GDM1 (cell line): ENCODE measurements at regions not wholly inside any gene's neighbourhood (a gene's known extent, or its start where the extent isn't known, plus 50 kb on each side); places are given as distances from the start of the nearest gene placed in this dataset.

Source experiments
- DNase-seq: peaks from one replicate; lab custom pipeline; 2025; lab: John Stamatoyannopoulos, UW

DNA sequence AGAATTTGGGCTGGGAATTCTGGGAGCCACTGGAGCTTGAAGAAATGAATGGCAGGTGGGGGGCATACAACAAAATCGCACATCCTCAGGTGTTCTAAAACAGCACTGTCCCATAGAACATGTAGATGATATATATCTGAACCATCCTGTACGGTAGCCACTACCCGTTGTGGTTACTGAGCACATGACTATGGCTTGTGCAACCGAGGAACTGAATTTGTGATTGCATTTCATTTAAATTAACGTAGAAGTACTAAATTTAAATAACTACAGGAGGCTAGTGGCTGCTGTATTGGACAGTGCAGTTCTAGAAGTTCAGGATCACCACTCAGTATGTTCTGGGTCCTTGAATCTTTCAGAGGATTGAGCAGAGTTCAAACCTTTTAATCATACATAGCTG is 172.4 kb downstream of the PHETA1 start:
- DNase-seq, result no peak

DNA sequence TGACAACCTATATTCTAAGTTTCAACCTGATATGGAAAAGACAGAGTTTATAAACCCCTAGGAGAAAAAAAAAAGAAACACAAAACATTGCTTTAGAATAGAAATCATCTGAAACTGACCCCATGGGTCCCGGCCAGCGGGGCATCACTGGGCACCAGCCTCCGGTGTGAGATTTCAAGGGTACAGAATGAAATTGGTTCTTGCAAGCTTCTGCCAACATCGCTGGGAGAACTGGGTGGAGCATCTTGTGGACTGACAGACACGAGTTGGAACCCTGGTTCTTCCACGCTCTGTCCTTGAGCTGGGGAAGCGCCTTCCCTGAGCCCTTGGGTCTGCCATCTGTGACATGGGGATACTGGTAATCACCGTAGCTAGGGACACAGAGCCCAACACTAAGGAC is 173.6 kb downstream of the PHETA1 start:
- DNase-seq, result no peak

DNA sequence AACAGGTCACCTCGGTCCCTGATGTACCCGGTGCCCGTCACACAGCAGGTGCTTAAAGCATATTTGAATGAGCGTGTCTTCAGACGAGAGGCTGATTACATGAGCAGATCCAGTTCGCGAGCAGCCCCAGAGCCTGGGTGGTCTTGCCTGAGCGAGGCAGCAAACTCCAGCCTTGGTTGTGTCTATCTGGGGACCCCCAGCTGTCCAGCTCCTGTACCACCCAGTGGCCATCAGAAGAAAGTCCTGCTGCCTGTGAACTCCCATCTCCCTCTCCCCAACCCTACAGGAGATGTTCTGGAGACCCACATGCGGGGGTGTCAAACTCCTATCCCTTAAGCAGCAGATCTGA is 174.2 kb downstream of the PHETA1 start:
- DNase-seq, result no peak

DNA sequence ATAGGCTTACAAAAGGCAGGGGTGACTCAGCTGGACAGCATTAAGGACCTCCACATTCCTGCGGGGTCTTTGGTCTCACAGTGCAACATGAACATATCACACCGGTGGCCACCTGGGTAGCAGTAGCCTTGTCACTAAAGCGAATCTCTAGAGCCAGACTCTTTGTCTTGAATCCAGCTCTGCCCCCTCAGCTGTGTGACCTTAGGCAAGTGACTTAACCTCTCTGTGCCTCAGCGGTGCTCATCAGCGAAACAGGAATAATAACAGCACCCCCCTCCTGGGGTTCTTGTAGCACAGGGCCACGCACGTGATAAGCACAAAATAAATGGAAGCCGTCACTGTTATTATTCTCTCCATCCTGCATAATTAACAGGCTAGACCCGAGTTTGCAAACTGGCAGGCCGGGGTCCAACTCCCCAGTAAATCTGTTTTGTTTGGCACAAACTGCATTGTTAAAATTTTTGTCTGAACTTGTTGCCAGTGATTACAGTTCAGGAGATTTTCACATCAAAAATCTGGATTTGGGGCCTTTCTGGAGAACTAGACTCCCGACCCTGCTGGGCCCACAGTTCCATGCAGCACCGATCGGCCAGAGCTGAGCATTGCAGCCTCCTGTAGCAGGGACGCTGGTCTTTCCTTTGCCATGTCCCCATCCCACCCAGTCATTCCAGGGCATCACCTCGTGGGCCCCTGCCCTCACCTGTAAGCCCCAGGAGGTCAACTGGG is 174.8 kb downstream of the PHETA1 start:
- no peak for DNase-seq

DNA sequence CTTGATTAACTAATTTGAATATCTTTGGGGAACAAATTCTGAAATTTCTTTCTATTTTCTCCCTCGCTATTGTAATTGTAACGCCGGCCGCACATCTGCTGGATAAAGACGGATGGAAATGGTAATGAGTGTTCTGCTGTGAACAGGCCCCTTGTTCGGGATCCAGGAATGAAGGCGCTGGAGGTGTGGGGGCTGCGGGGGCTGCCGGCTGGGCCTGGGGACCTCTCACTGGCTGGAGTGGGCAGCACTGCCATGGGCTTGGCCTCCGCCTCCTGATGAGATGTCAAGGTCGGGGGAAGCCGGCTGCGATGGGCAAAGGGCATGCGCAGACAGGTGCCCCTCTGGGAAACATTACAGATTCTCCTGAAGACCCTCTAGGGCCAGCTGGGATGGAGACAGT is 175.4 kb downstream of the PHETA1 start:
- no peak for DNase-seq

DNA sequence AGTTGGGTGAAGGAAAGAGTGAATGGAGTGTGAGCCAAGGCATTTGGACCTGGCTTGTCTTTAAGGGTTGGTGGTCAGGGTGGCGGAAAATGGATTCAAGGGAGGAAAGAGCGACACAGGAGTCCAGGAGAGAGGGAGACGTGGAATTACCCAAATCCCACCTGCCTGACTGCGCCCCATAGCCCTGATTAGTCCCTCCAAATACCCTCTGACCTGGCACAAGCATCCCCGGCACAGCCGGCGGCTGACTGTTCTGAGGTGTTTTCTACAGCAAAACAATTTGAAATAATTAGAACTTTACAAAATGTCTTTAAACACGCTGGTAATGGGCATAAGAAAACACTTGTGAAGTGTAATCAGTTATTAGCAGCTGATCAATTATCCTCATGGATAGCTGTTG is 175.8 kb downstream of the PHETA1 start:
- DNase-seq, result no peak

DNA sequence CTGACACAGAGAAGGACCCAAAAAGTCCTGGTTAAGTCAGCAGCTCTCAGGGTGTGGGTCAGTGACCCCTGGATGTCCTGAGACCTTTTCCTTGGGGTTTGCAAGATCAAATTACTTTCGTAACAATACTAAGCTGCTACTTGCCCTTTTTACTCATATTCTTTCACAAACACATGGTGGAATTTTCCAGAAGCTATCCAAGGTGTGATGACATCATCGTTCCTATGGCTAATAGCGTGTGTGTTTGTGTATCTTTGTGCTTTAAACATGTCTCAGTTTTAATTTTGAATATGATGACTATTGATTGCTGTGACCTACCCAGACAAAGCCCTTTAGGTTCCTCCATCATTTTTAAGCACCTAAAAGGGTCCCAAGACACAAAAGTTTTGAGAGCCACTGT is 176.2 kb downstream of the PHETA1 start:
- DNase-seq, result no peak

DNA sequence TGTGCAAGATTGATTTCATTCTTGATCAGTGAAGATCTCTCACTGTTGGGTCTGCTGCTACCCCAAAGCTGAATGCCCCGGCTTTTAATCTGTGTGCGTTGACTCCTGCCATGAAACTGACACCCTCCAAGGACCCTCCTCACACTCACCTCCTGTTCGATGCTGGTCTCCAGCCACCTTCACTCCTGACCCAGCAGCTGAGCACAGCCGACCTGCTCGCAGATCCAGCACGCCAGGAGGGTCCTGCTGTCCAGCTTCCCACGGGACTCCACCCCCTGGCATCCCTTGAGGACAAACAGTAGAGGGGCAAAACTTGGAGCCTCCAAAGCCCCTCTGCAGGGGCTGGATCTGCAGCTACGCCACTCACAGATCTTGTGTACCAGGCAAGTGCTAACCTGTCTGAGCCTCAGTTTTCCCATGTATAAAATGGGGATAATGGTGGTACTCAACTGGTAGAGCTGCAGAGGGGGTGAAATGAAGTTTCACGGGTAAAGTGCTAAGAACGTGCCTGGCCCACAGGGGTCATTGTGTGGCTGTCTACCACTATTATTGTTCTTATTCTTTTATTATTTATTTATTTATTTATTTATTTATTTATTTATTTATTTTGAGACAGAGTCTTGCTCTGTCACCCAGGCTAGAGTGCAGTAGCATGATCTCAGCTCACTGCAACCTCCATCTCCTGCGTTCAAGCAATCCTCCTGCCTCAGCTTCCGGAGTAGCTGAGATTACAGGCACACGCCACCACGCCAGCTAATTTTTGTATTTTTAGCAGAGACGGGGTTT is 178.0 kb downstream of the PHETA1 start:
- DNase-seq, result no peak

DNA sequence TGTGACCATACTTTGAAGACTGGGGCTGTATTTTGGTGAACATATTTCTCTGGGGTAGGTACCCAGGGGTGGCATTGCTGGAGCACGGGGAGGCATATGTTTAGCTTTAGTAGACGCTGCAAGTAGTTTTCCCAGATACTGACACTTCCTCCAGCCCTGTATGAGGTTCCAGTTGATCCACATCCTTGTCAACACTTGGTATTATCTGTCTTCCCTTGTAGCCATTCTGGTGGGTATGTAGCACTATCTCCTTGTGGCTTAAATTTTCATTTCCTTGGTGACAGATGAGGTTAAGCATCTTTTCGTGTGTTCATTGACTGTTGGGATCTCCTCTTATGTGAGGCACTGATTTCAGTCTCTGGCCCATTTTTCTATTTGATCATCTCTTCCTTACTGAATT is 179.1 kb downstream of the PHETA1 start:
- no peak for DNase-seq

DNA sequence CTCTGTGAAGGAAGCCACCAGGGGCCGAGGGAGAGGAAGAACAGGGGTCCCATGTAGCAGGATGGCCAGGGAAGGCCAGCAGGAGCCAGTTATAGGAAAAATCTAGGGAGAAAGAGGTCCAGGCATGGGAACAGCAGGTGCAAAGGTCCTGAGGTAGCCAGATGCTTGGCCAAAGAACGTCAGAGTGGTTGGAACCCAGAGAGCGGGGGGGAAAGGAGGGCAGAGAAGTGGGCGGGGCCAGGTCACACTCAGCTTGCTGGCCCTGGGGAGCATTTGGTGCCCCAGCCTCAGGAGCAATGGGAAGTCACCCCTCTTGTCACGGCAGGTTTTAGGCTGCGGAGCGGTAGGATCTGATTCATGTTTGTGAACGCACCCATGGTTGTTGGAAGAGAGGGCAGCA is 180.5 kb downstream of the PHETA1 start:
- no peak for DNase-seq

DNA sequence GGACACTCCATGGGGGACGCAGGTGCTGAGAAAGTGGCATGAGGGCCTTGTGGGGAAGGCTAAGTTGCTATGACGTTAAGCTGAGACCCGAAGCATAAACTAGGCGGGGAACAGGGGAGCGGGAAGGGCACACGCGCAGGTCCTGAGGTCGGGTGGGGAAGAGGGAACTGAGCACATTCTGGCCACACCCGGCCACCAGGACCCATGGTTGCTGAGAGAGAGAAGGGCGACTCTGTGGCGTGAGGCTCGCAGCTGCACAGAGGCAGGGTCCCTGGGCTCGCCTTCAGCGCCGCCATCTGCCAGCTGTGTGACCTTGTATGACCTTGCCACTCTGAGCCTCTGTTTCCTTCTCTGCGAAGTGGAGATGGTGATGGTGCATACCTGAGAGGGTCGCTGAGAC is 182.5 kb downstream of the PHETA1 start:
- no peak for DNase-seq

DNA sequence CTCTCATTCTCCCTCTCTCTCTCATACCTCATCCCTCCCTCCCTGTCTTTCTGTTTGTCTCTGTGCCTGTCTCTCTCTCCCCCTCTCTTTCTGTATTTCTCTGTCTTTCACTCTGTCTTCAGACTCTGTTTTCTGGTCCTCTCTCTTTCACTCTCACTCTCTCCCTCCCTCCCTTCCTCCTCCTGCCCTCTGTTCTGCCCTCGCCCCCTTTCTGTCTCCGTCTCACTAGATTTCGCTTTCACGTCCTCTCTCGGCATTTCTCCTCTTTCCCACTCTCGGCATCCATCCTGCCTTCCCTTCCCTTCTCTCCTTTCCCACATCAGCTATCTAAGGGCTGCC is 183.0 kb downstream of the PHETA1 start:
- DNase-seq, result no peak

DNA sequence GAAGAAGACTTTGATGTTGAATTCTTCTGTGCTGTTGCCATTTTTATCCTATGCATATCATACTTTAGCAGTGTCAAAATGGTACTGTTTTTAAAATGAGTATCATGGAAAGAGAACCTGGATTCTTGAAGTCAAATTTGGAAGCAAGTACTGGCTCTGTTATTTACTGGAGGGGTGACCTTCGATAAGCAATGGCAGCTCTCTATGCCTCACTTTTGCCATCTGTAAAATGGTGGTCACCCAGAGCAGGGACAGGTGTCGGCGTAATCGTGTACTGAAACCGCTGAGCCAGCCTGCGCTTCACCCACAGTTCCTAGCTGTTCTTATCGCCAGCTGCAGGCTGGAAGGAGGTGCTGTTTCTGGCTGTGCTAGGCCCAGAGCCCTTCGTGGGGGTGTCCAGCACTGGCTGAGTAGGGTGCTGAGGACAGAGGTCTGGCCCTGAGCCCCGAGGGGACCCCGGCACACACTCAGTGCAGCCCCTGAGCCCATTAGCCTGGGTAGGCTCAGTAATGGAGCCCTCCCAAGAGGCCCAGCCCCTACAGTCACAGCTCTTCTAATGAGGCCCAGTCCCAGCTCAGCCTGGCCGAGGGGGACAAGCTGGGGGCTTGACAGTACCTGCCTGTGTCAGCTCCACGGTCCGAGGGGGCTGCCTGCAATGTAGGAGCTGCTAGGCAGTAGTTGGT is 183.5 kb downstream of the PHETA1 start:
- no peak for DNase-seq

DNA sequence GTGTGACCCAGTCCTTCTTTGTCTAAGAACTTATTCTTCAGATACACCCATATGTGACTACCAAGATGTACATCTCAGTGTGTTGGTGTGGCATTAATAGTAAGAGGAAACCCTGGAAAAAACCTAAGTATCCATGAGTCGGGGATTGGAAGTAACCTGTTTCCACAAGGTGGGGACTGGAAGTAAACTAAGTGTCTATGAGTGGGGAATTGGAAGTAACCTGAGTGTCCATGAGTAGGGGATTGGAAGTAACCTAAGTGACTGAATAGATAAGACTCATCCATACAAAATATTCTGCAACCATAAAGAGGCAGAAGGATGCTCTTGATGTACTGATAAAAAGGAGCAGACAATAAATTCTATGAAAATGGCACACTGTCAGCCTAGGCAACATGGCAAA is 184.7 kb downstream of the PHETA1 start:
- no peak for DNase-seq

DNA sequence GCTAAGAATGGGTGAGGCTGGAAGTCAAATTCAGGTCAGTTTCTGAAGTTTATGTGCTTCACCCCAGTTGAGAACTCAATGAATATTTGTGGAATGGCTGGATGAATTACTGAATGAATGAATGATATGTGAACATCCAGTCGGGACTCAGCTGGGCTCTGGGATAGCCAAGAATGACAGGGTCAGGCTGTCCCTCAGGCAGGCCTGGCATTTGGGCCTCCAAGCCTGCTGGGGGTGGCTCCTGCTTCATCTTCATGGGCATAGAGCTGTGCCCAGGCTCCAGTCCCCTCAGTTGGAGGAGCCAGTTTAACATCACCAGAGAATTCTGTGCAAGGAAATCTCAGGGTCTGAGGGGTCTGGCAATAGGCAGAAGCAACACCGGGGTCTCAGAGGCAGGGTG is 185.8 kb downstream of the PHETA1 start:
- no peak for DNase-seq

DNA sequence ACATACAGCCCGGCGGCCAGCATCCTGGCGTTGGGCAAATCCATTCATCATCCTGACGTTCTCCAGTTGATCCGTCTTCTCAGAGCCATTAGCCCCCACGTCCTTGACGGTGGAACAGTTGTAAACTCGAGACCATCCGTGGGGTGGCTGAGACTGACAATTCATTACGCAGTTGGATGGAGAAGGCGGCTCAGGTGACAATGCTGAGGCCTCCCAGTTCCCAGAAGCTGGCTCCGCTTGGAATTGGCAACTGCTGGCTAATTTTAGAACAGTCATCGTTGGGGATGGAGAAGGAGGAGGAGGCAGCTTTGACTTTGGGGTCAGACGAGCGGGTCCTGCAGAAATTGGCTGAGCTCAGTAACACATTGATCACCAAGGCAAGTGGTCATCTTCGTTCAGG is 186.5 kb downstream of the PHETA1 start:
- no peak for DNase-seq

DNA sequence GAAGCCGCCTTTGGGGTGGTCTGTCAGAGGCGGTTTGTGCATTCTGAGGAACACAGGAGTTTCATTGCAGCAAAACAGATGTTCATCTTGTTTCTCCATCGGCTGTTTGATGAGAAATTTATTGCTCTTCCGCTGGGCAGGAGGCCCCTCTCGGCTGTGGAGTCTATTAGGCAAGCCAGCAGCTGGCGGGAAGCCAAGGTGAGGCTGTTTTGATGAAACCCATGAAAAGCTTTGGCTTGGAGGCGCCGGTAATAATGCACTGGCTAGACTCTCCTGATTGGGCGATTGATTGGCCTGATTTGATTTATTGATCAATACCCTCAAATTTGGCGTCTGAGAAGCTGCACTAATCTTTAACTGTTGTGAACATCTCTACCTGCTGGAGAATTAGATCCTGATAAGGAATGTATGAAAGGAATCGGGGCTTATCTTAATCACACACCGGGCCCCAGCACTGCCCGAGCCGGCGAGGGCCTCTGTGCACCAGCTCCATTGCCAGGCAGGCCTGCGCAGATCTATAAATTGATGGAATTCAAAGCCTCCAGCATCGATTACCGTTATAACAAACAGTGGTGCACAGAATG is 187.7 kb downstream of the PHETA1 start:
- DNase-seq, result no peak

DNA sequence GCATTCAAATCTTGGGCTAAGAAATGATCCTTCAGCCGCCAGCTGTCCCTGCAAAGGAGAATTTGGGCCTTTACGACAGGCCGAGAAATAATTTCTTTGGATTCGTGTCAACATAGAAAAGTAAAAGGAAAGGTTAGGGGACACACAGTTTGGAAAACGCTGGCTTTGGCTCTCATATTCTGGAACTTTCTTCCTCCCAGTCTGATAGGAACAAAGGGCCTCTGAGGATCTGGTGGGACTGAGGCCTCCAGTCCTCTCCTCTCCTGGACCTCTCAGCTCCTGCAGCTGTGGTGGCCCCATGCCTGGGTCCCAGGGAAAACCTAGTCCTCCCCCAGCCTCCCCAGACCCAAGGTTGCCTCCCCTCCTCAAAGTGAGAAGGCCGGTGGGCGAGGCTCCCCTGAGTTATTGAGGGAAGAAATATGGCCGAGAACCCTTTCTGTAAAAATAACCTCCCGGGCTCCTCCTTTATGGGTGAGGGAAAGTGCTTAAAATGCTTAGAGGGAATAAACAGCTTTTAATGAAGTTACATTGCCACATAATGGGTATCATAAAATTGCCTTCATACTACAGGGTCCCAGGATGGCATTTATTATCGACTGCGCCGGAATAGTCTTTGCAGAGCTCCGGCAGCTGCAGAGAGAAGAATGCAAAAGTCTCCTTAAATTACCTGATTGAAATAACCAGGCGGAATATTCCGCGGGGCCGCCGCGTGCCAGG is 188.3 kb downstream of the PHETA1 start:
- DNase-seq, result no peak

DNA sequence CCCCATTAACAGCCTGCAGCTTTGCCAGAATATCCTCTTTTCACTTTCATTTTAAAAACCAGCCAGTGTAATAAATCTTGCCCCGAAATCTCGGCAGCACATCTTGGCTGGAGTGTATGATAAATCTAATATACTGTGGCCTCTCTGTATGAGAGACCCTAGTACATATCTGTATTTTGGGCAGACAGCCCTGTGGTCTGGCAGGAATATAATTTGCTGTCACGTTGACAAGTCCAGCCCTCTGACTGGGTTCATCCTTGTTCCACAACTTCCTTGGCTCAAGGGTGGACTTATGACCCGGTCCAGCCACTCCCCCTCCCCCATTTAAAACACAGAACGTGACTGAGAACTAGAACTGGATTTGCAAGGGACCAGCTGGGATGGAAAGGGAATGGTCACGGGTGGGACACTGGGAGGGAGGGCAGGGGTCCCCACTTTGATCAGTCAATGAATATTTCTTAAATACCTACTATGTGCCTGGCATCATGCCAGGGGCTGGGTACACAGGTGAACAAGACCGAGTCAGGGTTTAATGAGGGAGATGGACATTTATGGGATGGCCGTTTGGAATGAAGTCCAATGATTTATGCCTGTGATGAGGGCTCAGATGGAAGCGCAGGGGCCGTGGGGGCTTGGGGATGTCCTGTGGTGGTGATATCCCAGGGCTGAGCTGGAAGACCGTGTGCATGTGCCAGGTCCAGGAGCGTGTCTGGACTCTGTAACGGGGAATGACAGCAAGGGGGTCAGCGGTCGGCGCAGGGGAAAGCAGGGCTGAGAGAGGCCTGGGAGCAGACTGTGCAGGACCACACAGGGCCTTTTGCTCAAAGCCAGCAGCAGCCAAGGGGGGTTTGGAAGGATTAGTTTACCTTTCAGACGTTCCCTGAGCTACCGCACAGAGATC is 190.5 kb downstream of the PHETA1 start:
- no peak for DNase-seq

DNA sequence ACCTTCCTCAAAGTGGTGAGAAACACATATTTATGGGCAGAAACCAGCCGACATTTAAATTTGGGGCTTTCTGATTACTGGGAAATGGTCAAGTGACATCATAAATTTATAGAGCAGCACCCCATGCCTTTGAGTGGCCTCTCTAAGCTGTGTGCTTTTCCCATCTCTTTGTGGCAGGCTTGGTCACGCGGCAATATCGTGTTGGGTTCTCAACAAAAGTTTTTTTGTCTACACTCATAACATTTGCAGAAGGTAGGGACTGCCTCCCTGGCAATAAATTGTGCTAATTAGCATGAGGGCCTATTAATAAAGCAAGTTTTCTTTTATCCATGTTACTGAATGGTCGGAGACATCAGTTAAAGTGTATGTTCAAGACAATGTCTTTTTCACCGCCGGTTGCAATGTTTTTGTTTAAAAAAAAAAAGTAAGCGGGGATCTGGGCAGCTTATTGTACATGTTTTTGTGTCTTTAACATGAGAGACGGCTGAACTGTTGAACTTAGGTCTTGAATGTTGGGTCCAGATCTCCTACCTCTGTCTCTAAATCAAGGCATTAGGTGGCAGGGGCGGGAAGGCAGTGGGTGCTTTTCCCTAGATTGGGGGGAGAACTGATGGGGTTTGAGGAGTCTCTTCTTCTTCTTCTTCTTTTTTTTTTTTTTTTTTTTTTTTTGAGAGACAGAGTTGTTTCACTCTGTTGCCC is 193.3 kb downstream of the PHETA1 start:
- no peak for DNase-seq

DNA sequence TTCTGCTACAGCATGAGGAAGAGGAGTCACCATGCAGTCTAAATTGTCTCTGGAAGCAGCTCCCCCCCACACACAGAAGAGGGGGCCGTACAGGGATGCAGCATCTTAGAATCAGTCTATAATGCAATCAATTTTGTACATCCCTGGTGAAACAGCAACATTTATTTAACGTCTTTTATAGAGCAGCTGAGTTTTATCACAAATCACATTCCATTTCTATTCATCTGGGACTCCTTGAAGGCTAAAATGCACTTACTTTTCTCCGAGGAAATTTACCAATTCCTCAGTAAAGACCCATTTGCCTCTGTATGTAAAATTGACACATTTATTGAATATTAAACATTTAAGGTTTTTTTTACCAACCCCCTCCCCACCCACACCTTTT is 193.9 kb downstream of the PHETA1 start:
- DNase-seq, result no peak
